HG03354 (cell line): ENCODE measurements at regions not wholly inside any gene's neighbourhood (a gene's known extent, or its start where the extent isn't known, plus 50 kb on each side); places are given as distances from the start of the nearest gene placed in this dataset.
"Not testable (repeated sequence)": the region's sequence is repeated elsewhere in the genome, so short reads cannot be mapped to it uniquely, and the experiment has no call there.

Experiments
- ATAC-seq: cut with Tn5 transposase; IDR thresholded peaks from one replicate; pipeline ENCODE4 v1.9.1; 2021; ENCODE audit warnings: mild to moderate bottlenecking; ENCODE audit not compliant: unreplicated experiment, poor library complexity, severe bottlenecking

DNA sequence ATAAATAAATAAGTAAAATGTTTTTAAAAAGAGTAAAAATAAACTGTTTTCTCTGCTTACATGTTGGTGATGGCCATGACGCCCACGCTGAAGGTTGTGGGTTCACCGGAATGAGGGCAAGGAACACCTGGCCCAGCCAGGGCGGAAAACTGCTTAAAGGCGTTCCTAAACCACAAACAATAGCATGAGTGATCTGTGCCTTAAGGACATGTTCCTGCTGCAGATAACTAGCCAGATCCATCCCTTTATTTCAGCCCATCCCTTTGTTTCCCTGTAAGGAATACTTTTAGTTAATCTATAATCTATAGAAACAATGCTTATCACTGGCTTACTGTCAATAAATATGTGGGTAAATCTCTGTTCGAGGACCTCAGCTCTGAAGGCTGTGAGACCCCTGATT, 63.3 kb upstream of the CEP78 start:
- ATAC-seq = not testable (repeated sequence)

DNA sequence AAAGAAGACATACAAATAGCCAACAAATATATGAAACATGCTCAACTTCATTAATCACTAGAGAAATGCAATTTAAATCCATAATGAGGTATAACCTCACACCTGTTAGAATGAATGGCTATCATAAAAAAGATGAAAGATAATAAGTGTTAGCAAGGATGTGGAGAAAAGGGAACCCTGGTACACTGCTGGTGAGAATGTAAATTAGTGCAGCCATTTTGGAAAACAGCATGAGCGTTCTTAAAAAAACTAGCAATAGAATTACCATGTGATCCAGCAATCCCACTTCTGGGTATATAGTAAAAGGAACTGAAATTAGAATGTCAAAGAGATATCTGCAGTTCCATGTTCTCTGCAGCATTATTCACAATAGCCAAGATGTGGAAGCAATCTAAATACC, 64.2 kb upstream of the CEP78 start:
- no peak for ATAC-seq

DNA sequence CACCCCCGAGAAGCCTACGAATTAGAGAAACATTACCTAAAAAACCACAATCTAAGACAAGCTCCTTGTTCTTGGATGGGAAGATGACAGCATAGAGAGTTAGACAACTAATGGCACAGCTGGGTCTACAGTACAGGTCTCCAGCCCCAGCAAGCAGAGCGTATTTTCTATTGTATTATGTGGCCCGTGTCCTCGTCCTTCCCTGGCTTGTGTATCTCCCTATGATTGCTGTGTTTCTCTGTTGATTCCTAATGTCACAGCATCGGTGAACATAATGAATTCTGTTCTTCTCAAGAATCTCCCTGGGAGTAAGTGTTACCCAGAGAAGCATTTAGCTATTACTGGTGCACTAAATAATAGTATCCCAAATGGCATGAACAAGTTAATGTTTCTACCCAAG, 66.8 kb upstream of the CEP78 start:
- no peak for ATAC-seq

DNA sequence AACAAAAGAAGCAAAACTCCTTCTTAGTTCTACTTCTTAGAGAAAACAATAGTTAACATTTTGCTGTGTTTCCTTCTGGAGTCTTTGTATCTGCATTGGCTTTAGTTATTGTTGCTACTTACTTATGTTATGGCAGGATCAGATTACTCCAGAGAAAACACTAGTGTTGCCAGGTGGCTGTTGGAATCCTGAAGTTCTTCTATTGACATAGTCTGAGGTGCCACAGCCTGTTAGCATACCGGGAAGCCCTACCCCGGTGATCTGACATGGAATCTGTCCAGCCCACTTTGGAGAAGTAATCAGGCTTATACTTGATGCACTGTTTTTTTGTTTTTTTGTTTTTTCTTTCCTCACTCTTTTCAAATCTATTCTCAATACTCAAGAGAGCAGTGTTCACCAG, 68.5 kb upstream of the CEP78 start:
- no peak for ATAC-seq

DNA sequence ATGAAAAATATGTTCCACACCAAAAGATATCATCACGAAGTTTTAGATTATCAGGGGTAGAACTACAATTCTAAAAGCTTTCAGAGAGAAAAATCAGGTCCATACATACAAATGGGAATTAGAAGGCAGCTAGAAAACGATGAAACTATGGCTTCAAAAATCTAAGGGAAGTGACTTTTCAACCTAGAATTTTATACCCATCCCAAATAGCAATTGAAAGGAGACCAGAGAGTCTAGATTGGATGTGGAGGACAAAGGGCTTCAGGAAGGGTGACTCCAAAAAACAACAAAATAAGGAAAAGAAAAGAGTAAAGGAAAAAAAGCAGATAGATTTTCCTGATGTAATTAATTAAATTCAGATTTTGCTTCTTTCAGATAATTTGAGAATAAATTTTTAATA, 72.0 kb upstream of the CEP78 start:
- no peak for ATAC-seq

DNA sequence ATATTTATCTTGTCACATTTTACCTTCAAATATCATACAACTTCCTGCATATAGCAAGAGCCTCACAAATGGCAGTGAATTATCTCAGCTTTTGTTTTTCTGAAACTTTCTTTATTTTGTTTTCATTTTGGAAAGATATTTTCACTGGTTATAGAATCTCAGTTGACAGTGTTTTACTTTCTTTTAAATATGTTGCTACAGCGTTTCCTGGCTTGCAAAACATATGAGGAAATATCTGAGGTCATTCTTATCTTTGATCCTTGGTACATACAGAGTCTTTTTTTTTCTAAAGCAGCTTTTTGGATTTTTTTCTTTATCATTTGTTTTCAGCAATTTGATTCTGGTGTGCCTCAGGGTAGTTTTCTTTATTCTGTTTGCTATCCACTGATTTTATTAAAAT, 77.6 kb upstream of the CEP78 start:
- ATAC-seq = no peak

DNA sequence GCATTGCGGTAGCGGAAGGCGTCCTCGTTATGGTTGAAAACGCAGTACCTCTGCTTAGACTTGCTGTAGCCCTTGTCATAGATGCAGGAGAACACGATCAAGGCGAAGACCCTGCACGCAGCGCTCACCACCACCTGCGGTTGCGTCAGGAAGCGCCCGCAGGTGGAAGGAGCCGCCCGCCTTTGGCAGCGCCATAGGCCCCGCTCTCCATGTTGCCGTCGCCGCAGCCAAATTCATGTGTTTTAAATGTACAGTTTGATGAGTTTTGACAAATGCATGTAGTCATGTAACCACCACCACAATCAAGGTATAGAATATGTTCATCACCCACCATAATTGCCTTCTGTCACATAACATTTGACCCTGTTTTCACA, 84.9 kb upstream of the CEP78 start:
- no peak for ATAC-seq

DNA sequence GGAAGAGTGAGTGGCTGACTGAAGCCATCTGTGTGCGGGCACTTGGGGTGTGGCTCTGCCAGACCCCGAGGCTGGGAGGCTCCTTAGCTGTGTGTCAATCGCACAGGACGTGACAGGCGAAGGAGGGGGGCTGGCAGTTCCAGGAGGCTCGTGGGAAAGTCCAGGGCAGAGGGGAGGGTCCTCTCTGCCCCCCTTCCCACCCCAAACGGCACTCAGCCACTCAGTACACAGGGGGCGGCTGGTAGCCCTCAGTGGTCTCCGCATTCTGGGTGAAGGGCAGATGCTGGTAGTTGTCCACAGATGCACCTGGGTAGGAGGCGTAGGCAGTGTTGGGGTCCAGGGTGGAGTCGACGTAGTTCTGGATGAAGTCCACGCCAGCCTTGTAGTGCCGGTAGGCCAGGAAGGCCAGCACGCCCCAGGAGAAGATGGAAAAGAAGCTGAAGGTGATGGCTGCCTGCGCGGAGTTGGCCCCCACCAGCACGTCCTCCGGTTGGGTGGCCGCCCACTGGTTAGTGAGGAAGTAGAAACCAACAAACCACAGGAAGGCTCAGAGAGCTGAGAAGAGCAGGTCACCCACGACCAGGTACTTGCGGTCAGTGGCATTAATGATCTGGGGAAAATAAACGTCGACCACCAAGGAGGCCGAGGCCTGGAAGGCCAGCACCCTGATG, 85.4 kb upstream of the CEP78 start:
- ATAC-seq = no peak

DNA sequence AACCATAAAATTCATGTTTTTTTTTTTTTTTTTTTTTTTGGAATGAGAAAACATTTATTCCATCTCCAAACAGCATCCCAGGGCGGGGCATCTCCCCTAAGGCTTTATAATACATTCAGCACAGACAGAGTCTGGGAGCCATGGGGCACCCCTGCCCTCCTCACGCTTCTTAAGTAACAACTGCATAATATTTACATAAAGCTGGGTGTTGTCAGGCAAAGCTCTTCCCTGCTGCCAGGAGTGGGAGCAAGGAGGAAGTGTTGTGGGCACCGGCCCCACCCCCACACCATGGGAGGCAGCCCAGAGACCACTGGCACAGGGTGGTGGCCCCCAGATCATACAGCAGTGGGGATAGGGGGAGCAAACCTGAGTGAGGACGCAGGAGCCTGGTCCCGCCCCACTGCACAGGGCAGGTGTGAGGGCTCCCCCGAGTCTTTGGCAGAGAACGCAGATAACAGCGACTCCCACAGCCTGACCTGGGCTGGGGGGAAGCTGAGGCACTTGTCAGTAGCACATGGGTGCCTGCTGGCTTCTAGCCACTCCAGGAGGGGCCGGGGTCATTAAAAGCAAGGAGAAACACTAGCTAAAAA, 86.1 kb upstream of the CEP78 start:
- ATAC-seq = no peak

DNA sequence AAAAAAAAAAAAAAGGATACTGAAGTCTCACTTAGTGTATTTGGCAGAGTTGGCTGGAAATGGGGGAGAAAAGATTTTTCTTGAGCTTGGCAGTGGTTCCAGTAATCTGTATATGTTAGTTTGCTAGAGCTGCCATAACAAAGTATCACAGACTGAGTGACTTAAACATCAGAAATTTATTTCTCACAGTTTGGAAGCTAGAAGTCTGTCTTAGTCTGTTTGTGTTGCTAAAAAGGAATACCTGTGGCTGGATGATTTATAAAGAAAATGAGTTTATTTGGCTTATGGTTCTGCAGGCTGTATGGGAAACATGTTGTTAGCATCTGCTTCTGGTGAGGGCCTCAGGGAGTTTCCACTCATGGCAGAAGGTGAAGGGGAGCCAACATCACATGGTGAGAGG, 89.6 kb upstream of the CEP78 start:
- no peak for ATAC-seq

DNA sequence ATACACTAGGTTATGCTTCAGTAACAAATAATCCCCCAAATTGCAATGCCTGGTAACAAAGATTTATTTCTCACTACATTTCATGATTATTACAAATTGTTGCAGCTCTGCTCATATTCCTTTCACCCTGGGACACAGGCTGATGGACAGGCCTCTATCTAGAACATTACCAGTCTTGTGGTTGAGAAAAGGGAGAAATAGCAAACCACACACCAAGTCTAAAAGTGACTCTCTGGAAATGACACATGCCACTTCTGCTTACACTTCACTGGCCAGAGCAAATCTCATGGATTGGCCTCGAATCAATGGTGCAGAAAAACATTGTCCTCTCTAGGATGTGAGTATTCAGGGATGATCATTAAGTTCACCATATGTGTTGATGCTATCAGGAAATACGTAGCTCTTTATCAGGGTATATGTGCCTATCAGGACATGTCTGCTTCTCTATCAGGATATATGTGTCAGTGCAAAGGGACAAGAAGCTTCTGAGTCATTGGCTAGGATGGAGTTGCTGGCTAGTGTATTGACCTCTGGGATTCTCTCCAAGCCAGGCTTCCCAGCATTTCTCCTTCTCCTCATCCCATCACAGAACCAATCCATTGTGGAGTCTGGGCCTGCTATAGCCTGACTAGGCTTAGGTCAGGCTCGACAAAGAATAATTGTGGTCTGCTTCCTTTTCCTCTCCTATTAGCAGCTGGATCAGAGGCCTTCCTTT, 91.1 kb upstream of the CEP78 start:
- no peak for ATAC-seq

DNA sequence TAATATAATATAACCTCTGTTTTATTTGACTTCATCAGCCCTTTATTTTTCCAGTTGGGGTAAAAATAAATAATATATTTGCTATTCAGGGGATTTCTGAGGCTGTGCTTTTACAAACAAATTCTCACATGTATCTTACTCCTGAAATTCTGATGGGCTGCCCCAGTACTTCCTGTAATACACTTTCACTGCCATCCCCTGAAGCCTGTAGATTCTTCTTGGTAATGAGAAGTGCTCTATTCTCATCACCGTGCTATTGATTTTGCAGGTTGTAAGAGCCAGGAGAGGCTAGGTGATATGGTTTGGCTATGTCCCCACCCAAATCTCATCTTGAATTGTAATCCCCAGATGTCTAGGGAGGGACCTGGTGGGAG, 91.9 kb upstream of the CEP78 start:
- ATAC-seq = no peak

DNA sequence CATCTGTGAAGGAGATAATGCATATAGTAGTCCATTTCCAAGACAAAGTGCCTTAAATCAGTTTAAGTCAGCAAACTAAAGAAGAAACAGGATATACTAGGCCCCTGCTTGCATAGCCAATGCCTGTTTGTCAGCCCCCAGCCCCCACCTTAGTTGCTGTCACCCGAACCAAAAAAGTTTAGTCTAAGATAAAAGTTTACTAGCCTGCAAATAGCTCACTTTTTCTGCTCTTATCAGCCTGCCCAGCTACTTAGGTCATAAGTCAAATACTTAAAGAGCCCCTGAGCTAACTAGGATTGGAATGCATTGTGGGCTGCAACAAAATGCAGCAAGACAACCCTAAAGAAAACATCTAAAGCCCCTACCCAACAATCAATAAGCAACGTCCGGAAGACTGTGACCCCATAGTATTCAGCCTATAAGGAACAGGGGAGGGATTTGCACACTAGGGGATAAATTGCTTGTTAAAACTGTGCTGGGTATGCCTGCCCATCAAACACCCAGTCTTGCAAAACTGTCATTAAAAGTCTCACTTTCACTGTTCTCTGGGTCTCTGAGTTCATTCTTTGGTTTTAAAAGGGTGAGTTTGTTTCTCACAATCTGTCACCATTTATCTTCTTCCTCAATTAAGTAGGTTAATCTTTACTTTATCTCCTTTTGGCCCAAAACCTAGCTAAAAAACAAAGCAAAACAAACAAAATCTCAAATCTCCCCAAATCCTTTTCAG, 92.4 kb upstream of the CEP78 start:
- peak; percentile 44 for ATAC-seq

DNA sequence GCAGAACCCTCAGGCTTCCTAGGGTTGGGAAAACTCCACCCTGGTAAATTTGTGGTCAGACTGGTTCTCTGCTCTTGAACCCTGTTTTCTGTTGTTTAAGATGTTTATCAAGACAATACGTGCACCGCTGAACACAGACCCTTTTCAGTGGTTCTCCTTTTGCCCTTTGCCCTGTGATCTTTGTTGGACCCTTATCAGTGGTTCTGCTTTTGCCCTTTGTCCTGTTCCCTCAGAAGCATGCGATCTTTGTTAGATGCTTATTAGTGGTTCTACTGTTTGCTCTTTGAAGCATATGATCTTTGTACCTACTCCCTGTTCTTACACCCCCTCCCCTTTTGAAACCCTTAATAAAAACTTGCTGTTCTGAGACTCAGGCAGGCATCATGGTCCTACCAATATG, 93.6 kb upstream of the CEP78 start:
- ATAC-seq = not testable (repeated sequence)

DNA sequence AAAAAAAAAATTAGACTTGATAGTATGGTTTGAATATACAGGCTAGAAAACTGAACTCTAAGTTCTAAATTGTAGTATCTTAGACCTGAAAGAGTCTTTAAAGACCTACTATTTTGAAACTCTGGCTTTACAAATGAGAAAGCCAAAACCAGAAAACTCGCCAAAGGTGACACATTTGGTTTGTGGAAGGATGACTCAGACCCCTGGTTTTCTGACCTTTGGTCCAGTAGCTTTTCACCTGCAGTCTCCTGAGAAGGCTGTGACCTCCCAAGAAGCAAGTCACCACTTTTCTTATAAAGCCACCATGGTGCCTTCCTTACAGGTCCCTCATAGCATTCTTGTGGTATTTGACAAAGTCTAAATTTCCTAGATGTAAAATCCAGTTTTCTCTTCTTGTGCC, 102.1 kb upstream of the CEP78 start:
- ATAC-seq = peak; percentile 62

DNA sequence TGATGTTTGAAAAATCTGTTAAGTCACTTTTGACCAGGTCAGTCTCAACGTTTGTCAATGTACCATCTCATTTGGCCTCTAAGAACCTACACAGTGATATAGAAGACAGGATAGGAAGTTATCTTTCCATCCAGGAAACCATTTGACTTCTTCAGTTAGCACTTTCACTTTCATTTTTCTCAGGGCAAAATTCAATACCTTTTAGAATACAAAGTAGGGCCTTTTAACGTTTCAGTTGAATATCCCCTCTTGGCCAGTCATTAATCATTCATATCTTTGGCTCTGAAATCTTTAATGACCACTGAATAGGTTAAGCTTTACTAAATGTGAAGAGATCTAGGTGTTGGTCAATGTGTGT, 101.1 kb upstream of the GNAQ start:
- ATAC-seq = no peak

DNA sequence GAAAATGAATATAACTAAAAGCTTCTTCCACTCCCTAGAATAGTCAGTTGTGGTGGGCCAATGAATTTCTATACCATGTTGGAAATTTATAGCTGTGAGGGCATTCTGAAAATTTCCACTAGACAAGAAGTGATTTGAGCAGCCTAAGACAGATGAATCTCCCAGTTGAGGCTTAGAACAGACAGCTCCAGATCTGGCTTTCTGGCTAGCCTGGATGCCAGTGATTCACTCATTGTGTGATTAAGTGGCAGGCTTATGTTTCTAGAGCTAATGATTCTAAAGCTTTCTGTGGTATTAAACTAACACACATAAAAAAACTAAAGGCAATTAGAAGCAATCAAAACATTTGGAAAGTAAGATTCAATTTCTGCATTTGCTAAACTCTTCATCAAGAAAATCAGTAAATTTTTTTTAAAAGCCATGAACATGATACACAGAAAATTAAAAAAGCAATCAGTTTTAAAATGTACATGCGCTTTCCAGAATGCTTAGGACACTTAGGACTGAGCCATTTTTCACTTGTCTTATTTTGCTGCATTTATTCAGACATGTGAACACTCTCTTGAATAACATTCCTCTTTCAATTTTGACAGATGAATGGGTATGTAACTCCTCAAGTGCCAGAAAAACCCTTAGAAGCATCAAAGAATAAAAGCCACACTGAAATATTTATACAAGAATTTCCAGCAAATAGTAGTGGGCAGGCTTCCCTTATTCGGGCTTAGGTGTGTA, 100.5 kb upstream of the GNAQ start:
- ATAC-seq = no peak

DNA sequence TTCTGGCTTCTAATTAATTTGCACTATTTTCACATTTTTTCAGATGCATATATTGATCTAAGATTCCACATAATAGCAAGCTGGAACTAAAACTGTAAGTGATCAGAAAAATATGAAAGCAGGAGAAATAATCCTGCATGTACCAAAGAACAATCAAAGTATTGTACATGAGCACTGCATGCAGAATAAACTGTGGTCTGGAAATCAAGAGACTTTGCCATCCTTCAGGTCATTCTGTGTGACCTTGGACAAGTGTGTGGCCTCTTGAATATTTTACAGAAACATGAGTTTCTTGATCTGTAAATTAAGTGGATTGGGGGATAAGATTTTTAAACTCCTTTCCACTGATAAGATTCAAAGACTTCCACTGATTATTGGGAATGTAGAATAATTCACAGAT, 99.2 kb upstream of the GNAQ start:
- no peak for ATAC-seq

DNA sequence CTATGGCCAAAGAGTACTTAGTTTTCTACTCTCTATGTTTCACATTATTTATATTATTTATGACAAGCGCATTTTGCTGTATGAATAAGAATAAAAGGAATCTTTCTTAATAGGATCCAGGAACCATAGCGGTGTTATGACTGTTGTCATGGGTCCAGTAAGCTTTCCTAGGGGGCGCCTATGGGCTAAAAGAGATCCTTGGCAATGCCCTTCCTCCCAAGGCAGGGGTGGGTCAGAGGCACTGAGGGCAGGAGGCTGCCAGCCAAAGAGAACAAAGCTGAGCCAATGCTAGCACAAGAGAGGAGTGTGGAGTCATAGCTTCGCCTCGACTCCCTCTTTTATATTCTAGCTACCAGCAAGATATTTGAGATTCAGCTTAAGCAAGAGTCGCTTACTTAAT, 98.4 kb upstream of the GNAQ start:
- no peak for ATAC-seq
